HG03108 (cell line): ENCODE measurements at regions not wholly inside any gene's neighbourhood (a gene's known extent, or its start where the extent isn't known, plus 50 kb on each side); places are given as distances from the start of the nearest gene placed in this dataset.

Experiments used
- ATAC-seq: cut with Tn5 transposase; IDR thresholded peaks from one replicate; pipeline ENCODE4 v1.9.1; 2021; ENCODE audit warnings: moderate library complexity; ENCODE audit not compliant: unreplicated experiment

GRCh38 chr16:79408355-79408754, 192.2 kb downstream of the MAF start:
- ATAC-seq: no peak

- no peak for ATAC-seq
Observed at GRCh38 chr16:79407461-79408135, 192.9 kb downstream of the MAF start.

DNA sequence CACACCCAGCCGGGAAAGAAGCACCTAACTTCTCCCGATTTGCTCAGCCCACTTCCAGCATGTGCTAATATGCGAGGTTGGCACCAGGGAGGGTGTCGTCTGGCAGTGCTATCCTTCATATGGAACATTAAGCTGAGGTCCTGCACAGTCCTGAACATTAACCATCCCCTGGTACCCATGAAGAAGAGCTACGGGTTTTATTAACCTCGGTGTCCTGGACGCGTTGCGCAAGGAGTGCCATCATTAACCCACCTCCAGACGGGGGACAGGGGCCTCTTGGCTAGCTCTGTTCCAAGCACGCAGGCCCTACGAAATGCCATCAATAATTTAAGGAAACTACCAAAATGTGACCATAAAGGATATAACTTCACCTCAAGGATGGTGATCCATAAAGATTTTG, 193.5 kb downstream of the MAF start:
- ATAC-seq: no peak

GRCh38 chr16:79404571-79404970, 196.0 kb downstream of the MAF start:
- ATAC-seq: no peak

- no peak for ATAC-seq
Observed at GRCh38 chr16:79403534-79403933, 197.0 kb downstream of the MAF start.

DNA sequence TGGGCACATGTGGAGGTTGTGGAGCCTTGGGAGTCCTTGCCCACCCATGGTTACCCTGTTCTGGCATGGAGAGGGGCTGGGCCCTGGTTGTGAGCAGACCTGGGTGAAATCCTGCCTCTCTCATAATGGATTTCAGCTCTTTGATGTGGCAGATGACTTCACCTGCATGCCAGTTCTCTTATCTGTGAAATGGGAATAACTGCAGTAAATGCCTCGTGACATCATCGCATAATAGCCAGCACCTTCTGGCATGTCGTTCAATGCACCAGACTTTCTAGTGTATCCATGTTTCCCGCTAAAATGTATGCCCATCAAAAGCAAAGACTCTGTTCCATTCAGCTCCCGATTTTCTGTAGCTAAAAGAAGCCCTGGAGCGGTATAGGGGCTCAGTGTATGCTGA, 197.6 kb downstream of the MAF start:
- ATAC-seq: no peak

DNA sequence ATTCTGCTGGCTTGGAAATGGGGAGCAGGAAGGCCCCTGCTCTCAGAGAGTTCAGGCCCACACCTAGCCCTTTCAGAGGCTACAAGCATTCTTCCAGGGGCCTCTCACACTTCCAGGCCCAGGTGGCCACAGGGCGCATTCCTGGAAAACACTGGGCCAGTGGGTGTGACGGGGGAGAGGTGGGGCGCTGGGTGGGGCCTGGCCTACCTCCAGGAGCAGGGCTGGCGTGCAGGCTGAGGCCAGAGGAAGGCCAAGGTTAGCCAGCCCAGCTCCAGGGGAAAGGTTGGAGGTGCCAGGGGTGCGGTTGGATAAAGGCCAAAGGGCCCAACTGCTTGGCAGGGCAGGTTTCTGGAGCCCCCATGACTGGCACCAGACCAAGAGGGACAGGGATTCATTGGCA, 198.2 kb downstream of the MAF start:
- ATAC-seq: no peak

DNA sequence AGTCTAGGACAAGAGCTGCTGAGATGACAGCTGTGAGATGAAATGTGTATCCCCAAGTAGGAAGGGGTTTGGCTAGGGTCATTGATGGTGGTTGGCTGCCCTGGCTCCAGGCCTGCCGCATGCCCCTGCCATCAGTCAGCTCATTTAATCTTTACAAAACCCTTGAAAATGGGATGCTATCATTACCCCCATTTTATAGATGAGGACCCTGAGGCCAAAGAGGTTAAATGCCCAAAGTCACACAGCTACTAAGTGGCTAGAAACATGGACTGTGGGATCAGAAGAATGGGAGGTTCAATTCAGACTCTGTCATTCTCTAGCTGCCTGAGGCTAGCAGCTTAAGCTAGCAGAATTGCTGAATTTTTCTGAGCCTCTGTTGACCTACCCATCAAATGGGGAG, 198.8 kb downstream of the MAF start:
- ATAC-seq: no peak

GRCh38 chr16:79401157-79401556, 199.4 kb downstream of the MAF start:
- ATAC-seq: no peak

DNA sequence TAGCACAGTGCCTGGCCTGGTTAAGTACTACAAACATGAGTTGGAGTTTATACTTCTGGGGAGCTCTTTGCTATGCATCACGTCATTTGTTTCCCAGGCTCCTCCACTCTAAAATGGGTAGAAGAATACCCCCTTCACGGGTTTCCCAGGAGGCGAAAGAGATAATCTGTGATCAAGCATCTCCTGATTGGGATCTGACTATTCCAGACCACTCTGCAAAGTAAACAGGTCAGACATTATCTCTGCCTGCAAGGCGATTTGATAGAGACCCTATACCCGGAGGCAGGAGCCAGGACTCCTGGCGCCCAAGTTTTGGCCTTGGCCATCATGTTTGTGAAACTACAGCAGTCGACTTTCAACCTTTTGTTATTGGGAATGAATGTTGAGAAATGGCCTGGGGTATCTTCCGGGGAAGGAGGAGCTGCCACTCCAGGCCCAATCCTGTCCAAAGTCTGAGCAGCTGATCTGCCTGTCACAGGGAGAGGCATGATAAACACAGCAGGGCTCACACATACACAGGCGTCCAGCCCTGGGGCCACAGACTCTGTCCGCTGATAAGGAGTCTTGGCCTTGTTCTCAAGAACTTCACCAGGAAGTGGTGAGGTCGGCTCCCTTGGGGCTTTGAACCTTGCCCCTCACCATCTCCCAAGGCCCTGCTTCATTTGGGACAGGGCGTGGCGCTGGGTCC, 199.9 kb downstream of the MAF start:
- ATAC-seq: no peak

DNA sequence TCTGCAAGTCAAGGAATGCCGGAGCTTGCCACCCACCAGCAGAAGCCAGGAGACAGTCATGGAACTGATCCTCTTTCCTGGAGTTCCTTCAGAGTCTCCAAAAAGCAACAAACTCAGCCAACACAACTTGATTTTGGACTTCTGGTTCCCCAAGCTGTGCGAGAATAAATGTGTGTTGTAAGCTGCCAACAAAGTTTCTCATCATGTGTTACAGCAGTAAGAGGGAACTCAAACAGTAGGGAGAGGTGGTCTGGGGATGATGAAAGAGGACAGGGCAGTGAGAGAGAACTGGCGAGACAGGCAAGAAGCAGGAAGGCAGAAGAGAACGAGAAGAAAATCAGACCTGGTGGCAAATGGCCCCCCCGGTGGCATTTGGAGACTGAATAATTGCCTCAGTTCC, 204.9 kb downstream of the MAF start:
- no peak for ATAC-seq

- no peak for ATAC-seq
Observed at GRCh38 chr16:79394206-79394605, 206.3 kb downstream of the MAF start.

DNA sequence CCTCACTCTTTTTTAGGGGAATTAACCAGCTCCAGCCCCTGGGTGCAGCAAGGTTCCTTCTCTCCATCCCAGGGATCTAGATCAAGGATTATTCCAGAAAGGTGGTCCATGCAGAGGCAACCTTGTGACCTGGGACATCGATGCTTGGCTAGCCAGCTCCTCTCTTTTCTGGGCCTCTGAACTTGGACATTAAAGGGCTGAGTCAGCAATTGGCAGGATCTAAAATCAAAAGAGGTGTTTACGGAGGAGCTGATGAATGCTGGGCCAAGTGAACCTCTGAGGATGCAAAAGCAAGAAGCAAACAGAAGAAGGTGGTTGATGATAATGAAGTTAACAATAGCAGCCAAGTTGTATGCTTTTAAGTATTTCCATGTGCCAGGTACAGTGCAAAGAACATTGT, 207.0 kb downstream of the MAF start:
- no peak for ATAC-seq

GRCh38 chr16:79393127-79393526, 207.4 kb downstream of the MAF start:
- no peak for ATAC-seq

GRCh38 chr16:79392081-79392480, 208.5 kb downstream of the MAF start:
- ATAC-seq: no peak

- no peak for ATAC-seq
Observed at GRCh38 chr16:79391395-79391794, 209.1 kb downstream of the MAF start.

DNA sequence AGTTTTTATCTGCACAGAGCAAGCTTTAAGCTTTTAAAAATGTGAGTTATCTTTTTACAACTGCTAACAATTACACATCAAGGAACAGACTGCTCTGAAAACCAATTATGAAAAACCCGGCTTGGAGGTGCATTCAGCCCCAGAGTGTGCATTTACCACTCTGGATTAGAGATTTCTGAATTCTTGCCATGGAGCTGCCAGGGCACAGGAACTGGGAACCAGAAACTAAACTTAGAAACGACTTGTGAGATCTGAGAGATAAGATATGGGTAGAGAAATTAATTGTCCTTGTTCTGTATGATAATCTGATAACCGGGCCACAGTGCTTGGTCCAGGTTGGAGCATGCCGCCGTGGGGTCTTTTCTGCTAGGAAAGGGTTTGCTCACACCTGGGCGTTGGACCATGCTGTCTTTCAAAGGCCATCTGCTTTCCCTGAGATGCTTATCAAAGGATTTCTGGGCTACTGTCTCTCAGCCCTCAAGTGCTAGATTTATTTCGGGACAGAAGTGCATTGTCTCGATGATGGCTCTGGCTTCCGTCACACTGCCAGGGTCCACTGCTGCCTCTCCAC, 210.0 kb downstream of the MAF start:
- no peak for ATAC-seq

- no peak for ATAC-seq
Observed at GRCh38 chr16:79388396-79388795, 212.1 kb downstream of the MAF start.

GRCh38 chr16:79386299-79386698, 214.2 kb downstream of the MAF start:
- ATAC-seq: no peak

DNA sequence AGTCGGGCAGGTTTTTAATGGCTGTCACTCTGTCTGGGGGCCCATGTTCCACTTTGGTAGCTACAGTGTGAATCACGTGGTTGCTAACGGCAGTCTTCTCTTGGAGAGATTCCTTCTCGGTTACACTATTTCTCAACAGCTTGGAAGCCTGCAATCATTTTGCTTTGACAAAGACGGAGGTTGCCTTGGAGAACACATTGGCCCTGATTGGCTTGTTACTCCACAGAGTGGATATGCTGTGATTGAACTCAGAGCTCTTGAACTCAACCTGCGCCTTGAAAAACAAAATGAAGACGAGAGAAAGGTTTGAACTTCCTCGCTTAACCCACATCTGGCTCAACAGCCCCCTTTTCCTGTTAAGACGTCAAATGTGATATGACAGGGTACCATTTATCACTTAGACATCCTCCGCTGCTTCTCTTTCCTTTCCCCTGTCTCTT, 218.9 kb downstream of the MAF start:
- no peak for ATAC-seq

DNA sequence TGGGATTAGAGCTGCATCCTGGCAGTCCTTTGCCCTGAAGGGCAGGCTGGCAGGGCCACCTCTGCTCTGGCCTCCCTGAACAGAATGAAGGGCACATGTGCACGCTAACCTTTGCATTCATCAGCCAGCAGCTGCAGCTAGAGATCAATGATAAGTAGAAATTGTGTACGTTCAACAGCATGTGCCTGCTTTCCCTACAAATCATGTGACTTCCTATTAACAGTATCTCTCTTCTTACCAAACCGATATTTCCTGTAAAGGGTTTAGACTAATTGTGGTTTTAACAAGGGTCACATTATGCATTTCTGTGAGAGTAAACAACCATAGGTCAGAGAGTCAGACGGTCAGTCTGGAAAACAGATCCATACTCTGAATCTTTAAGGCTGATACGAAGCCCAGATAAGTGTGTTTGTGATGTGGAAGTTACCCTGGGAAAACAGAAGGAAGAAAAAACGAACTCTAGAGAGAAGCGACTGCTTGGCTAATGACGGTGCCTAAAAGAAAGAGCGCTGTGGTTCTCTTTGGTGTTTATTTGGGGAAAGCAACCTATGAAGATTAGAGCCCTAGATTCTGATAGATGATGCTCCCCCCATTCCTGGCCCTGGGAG, 219.4 kb downstream of the MAF start:
- ATAC-seq: no peak

- no peak for ATAC-seq
Observed at GRCh38 chr16:79379095-79379494, 221.4 kb downstream of the MAF start.
